Gastrocnemius medialis (tissue), 4 donors: ENCODE measurements at regions not wholly inside any gene's neighbourhood (a gene's known extent, or its start where the extent isn't known, plus 50 kb on each side); places are given as distances from the start of the nearest gene placed in this dataset.

Source experiments
- ATAC-seq, 2 donors: fragments of 150-250 bp; one replicate each; pipeline ENCODE4 v1.9.1; 2016
- DNase-seq, 2 donors: peaks; one replicate each; pipeline ENCODE4 v3.0.0-alpha.2; 2019
- H3K27ac ChIP-seq, 4 donors: fragments of 200-600 bp; sonication (generic); 1 replicate in 1 of 4; 2 replicates in 3 of 4; pipeline ENCODE4 v1.5.1; 2016 to 2018; ENCODE audit warnings: mild to moderate bottlenecking in 2 of 4, moderate library complexity in 1 of 4
- H3K27me3 ChIP-seq, 3 donors: fragments of 200-600 bp; sonication (generic) in 2 of 3; 1 replicate in 1 of 3; 2 replicates in 2 of 3; pipeline versions ENCODE4 v1.5.1 to v1.6.0; 2016 to 2019; ENCODE audit warnings: mild to moderate bottlenecking in 1 of 3, moderate library complexity in 1 of 3
- H3K36me3 ChIP-seq, 2 donors: fragments of 200-600 bp; sonication (generic) in 1 of 2; one replicate each; pipeline ENCODE4 v1.5.1; 2017 to 2018
- H3K4me1 ChIP-seq, 2 donors: fragments of 200-600 bp; sonication (generic) in 1 of 2; one replicate each; pipeline ENCODE4 v1.5.1; 2016 to 2017; ENCODE audit warnings: mild to moderate bottlenecking in 2 of 2
- H3K4me3 ChIP-seq, 4 donors: fragments of 200-600 bp; sonication (generic) in 3 of 4; 1 replicate in 1 of 4; 2 replicates in 3 of 4; pipeline ENCODE4 v1.5.1; 2016 to 2019; ENCODE audit warnings: mild to moderate bottlenecking in 2 of 4
- H3K9me3 ChIP-seq, 3 donors: fragments of 200-600 bp; sonication (generic) in 2 of 3; 1 replicate in 1 of 3; 2 replicates in 2 of 3; pipeline ENCODE4 v1.5.1; 2016 to 2019
- CTCF ChIP-seq, 5 experiments: fragments of 450-650 bp in 3 of 5; fragments of 200-600 bp in 2 of 5; sonication (generic) in 2 of 5; IDR thresholded peaks in 4 of 5; conservative IDR thresholded peaks in 1 of 5; 1 replicate in 4 of 5; 2 replicates in 1 of 5; pipeline ENCODE4 v1.5.1; 2016 to 2019; ENCODE audit warnings: antibody characterized with exemption in 5 of 5, mild to moderate bottlenecking in 3 of 5, moderate library complexity in 3 of 5
- POLR2A ChIP-seq, 2 donors: fragments of 450-650 bp; IDR thresholded peaks; one replicate each; pipeline ENCODE4 v1.6.1; 2017; ENCODE audit warnings: antibody characterized with exemption in 2 of 2, mild to moderate bottlenecking in 2 of 2, moderate library complexity in 2 of 2
- in situ Hi-C, 4 donors: fragments of 200-750 bp; cut with MboI; loops; one replicate each; pipeline versions ENCODE4 v1.15.0 to v1.8.0; 2017; ENCODE audit warnings: low sequenced_read_pairs in 4 of 4
- intact Hi-C: fragments of 100-400 bp; cut with DNase I; formaldehyde crosslinking; loops from one replicate; pipeline ENCODE4 v1.15.1; 2023; ENCODE audit warnings: low total_unique reads

- Histone ChIP-seq H3K36me3 (no peaks in the 10 kb centered on the region), H3K27me3 (no peaks in the 10 kb centered on the region), H3K4me3 (no peak overlapping the region), H3K27ac (no peak overlapping the region), H3K9me3 (no peaks in the 10 kb centered on the region), H3K4me1 (no peaks in the 10 kb centered on the region)
- DNase-seq (no peak), ATAC-seq (no peak)
- in situ Hi-C loops = no loop called here
- intact Hi-C loops = no loop called here
- TF ChIP-seq CTCF (IDR thresholded peaks at IDR 0.05 in 4 of 5, conservative IDR thresholded peaks at IDR 0.05 in 1 of 5) (no peak), POLR2A (IDR thresholded peaks at IDR 0.05) (no peak)
Observed at GRCh38 chr18:65568866-65569265, 181.9 kb upstream of the CDH7 start.

- Histone ChIP-seq H3K36me3 (no peaks in the 10 kb centered on the region), H3K27ac (no peak overlapping the region), H3K4me1 (no peaks in the 10 kb centered on the region), H3K4me3 (no peak overlapping the region), H3K27me3 (no peaks in the 10 kb centered on the region), H3K9me3 (no peaks in the 10 kb centered on the region)
- no peak for ATAC-seq
- in situ Hi-C loops (no loop called here), intact Hi-C loops (no loop called here)
- DNase-seq = no peak
- no peak for TF ChIP-seq POLR2A (IDR thresholded peaks at IDR 0.05)
- TF ChIP-seq CTCF (IDR thresholded peaks at IDR 0.05 in 4 of 5, conservative IDR thresholded peaks at IDR 0.05 in 1 of 5) = no peak
Observed at GRCh38 chr18:65567372-65567771, 183.4 kb upstream of the CDH7 start.

GRCh38 chr18:65548316-65548715 is 202.5 kb upstream of the CDH7 start:
- Histone ChIP-seq H3K9me3 (no peaks in the 10 kb centered on the region), H3K36me3 (no peaks in the 10 kb centered on the region), H3K4me1 (no peaks in the 10 kb centered on the region), H3K27me3 (no peaks in the 10 kb centered on the region), H3K27ac (no peak overlapping the region), H3K4me3 (no peak overlapping the region)
- no peak for ATAC-seq
- intact Hi-C loops (no loop called here), in situ Hi-C loops (no loop called here)
- DNase-seq = no peak
- no peak for TF ChIP-seq CTCF (IDR thresholded peaks at IDR 0.05 in 4 of 5, conservative IDR thresholded peaks at IDR 0.05 in 1 of 5)
- no peak for TF ChIP-seq POLR2A (IDR thresholded peaks at IDR 0.05)

GRCh38 chr18:65547046-65547445 is 203.8 kb upstream of the CDH7 start:
- Histone ChIP-seq H3K36me3 (no peaks in the 10 kb centered on the region), H3K4me1 (no peaks in the 10 kb centered on the region), H3K4me3 (no peak overlapping the region), H3K27me3 (no peaks in the 10 kb centered on the region), H3K9me3 (no peaks in the 10 kb centered on the region), H3K27ac (no peak overlapping the region)
- in situ Hi-C loops = no loop called here
- ATAC-seq = no peak
- intact Hi-C loops = no loop called here
- no peak for DNase-seq
- TF ChIP-seq CTCF (IDR thresholded peaks at IDR 0.05 in 4 of 5, conservative IDR thresholded peaks at IDR 0.05 in 1 of 5) (no peak), POLR2A (IDR thresholded peaks at IDR 0.05) (no peak)

- Histone ChIP-seq H3K9me3 (no peaks in the 10 kb centered on the region), H3K36me3 (no peaks in the 10 kb centered on the region), H3K4me1 (no peaks in the 10 kb centered on the region), H3K4me3 (no peak overlapping the region), H3K27ac (no peak overlapping the region), H3K27me3 (no peaks in the 10 kb centered on the region)
- intact Hi-C loops = no loop called here
- DNase-seq (no peak), ATAC-seq (no peak)
- in situ Hi-C loops = no loop called here
- TF ChIP-seq POLR2A (IDR thresholded peaks at IDR 0.05) = no peak
- TF ChIP-seq CTCF (IDR thresholded peaks at IDR 0.05 in 4 of 5, conservative IDR thresholded peaks at IDR 0.05 in 1 of 5) = no peak
Observed at GRCh38 chr18:65544701-65545100, 206.1 kb upstream of the CDH7 start.
